Activated naive CD4-positive, alpha-beta T cell treated with anti-CD3 and anti-CD28 coated beads, Interleukin-2, amount 50 U/mL, for 16 hours (primary cell): ENCODE measurements at regions not wholly inside any gene's neighbourhood (a gene's known extent, or its start where the extent isn't known, plus 50 kb on each side); places are given as distances from the start of the nearest gene placed in this dataset.

Source experiments
- DNase-seq: peaks from one replicate; pipeline ENCODE4 v3.0.0-alpha.2; 2020

DNA sequence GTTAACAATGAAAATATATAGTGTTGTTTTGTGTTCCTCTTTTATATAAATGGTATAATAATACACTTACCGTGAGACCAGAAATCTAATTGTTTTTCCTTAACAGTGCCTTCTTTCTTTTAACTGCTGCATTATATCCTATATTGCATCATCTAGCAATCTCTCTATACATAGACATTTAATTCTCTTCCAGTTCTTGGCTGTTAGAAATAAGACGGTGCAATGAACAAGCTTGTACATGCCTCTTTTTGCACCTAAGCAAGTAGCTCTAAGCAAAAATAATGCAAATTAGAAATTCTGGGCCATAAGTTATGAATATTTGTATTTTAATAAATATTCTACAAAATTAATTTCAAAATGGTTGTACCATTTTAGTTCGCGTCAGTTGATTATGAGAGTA lies 55.9 kb upstream of the AHR start:
- no peak for DNase-seq

- no peak for DNase-seq
Observed at GRCh38 chr7:17244786-17245185, 53.7 kb upstream of the AHR start.

DNA sequence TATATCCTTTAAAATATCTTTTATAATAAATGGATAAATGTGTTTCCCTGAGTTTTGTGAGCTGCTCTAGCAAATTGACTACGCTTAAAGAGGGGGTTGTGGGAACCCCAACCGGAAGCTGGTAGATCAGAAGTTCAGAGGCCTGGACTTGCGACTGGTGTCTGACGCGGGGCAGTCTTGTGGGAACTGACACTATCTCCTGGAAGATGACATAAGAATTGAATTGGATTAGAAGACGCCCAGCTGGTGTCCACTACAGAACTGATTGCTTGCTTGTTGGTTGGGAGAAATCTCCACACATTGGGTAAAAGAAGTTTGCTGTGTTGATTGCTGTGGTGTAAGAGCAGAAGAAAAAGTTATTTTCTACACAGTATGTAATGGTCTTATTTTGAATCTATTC lies 51.1 kb upstream of the AHR start:
- no peak for DNase-seq

DNA sequence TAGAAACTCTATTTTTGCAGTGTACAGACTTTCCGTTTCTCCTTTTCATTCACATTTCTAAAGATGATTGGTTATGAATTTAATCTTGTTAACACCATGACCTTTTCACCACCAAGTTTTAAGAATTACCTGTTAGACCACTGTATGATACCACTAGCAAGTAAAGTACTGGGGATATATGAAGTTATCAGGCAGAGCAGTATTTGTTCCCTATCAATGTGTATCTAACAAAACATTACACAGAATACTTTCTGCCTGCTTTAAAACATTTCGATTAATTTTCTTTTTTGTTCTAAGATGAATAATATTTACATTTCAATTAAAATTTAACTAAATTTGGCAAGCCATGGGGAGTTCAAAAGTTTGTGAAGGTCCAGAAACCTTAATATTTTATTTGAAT lies 49.9 kb upstream of the AHR start:
- DNase-seq, result no peak
